HG02973 (cell line): ENCODE measurements at regions not wholly inside any gene's neighbourhood (a gene's known extent, or its start where the extent isn't known, plus 50 kb on each side); places are given as distances from the start of the nearest gene placed in this dataset.

Experiments
- ATAC-seq: cut with Tn5 transposase; IDR thresholded peaks from one replicate; pipeline ENCODE4 v1.9.1; 2021; ENCODE audit warnings: moderate library complexity; ENCODE audit not compliant: unreplicated experiment

GRCh38 chr5:92472981-92473566, 1090.0 kb upstream of the ARRDC3 start:
- ATAC-seq = no peak

GRCh38 chr5:92471861-92472260, 1088.7 kb upstream of the ARRDC3 start:
- ATAC-seq = no peak

GRCh38 chr5:92470770-92471169, 1087.7 kb upstream of the ARRDC3 start:
- ATAC-seq = no peak

GRCh38 chr5:92468295-92468694, 1085.2 kb upstream of the ARRDC3 start:
- no peak for ATAC-seq

- ATAC-seq = no peak
These were observed 1084.6 kb upstream of the ARRDC3 start for GRCh38 chr5:92467695-92468094.

GRCh38 chr5:92460505-92460904, 1077.4 kb upstream of the ARRDC3 start:
- ATAC-seq = peak; percentile 78

- no peak for ATAC-seq
These were observed 1076.5 kb upstream of the ARRDC3 start for GRCh38 chr5:92459654-92460053.

- peak; percentile 100 for ATAC-seq
These were observed 1071.9 kb upstream of the ARRDC3 start for GRCh38 chr5:92455011-92455410.

GRCh38 chr5:92444888-92445287, 1061.8 kb upstream of the ARRDC3 start:
- no peak for ATAC-seq

GRCh38 chr5:92435781-92436180, 1052.7 kb upstream of the ARRDC3 start:
- no peak for ATAC-seq

- no peak for ATAC-seq
These were observed 1046.5 kb upstream of the ARRDC3 start for GRCh38 chr5:92429646-92430045.

GRCh38 chr5:92428415-92428814, 1045.3 kb upstream of the ARRDC3 start:
- ATAC-seq = no peak

- no peak for ATAC-seq
These were observed 1041.8 kb upstream of the ARRDC3 start for GRCh38 chr5:92424785-92425426.

GRCh38 chr5:92421942-92422341, 1038.8 kb upstream of the ARRDC3 start:
- no peak for ATAC-seq

- no peak for ATAC-seq
These were observed 1038.1 kb upstream of the ARRDC3 start for GRCh38 chr5:92421196-92421595.

- no peak for ATAC-seq
These were observed 1036.1 kb upstream of the ARRDC3 start for GRCh38 chr5:92419261-92419660.

GRCh38 chr5:92418341-92418740, 1035.2 kb upstream of the ARRDC3 start:
- no peak for ATAC-seq

- ATAC-seq = no peak
These were observed 1026.0 kb upstream of the ARRDC3 start for GRCh38 chr5:92409134-92409533.

GRCh38 chr5:92402956-92403702, 1020.0 kb upstream of the ARRDC3 start:
- no peak for ATAC-seq

GRCh38 chr5:92402045-92402444, 1018.9 kb upstream of the ARRDC3 start:
- ATAC-seq = no peak

GRCh38 chr5:92401492-92401891, 1018.4 kb upstream of the ARRDC3 start:
- ATAC-seq = no peak

GRCh38 chr5:92394936-92395335, 1011.8 kb upstream of the ARRDC3 start:
- no peak for ATAC-seq
